Right cardiac atrium (tissue), 5 donors: ENCODE measurements at regions not wholly inside any gene's neighbourhood (a gene's known extent, or its start where the extent isn't known, plus 50 kb on each side); places are given as distances from the start of the nearest gene placed in this dataset.
A peak's percentile ranks its signal among the peaks of the same experiment; 100 is the strongest.

Experiments used
- ATAC-seq, 2 donors: fragments of 200-7000 bp; cut with Tn5 transposase; one replicate each; pipeline versions ENCODE4 v1.8.0 to v1.9.1; 2020; ENCODE audit warnings: moderate library complexity in 2 of 2, mild to moderate bottlenecking in 1 of 2
- DNase-seq, 3 donors: peaks; one replicate each; pipeline ENCODE4 v3.0.0-alpha.2; 2020
- H3K27ac ChIP-seq: one replicate; pipeline ENCODE4 v1.5.1; 2013; ENCODE audit warnings: mild to moderate bottlenecking, low read length, control low read depth, moderate library complexity
- H3K27me3 ChIP-seq: one replicate; pipeline ENCODE4 v1.6.1; 2013; ENCODE audit not compliant: control insufficient read depth, insufficient read depth
- H3K4me1 ChIP-seq: one replicate; pipeline ENCODE4 v1.6.1; 2013; ENCODE audit warnings: low read length; ENCODE audit not compliant: control insufficient read depth, insufficient read depth
- H3K4me3 ChIP-seq: one replicate; pipeline ENCODE4 v1.5.1; 2013; ENCODE audit warnings: low read length, control low read depth
- H3K9me3 ChIP-seq: one replicate; pipeline ENCODE4 v1.6.1; 2013; ENCODE audit warnings: low read length; ENCODE audit not compliant: control insufficient read depth
- WGBS: extraction: QIAGEN DNeasy Blood & Tissue Kit; methylation state at CpG from one replicate; pipeline ENCODE4 v1.1.7; 2013; 5-methylcytosine and 5-hydroxymethylcytosine counted together
- intact Hi-C, 4 donors: fragments of 100-400 bp; cut with DNase I; formaldehyde crosslinking; loops; one replicate each; pipeline versions ENCODE4 v1.11.0 to v1.14.0; 2022 to 2023
- donor health status: healthy with polysubstance abuse.
- donor health status: DM: no; HTN: yes; CAD: no.
- donor health status: DM: no; HTN: no; CAD: no.
- donor health status: DM: no; HTN: yes; CAD: no; lungs with severe emphysema.
- donor health status: DM: yes; HTN: yes; CAD: no.

- DNase-seq (peak; percentile 47 to 82 (median 76)), ATAC-seq (peak; percentile 70 to 77)
- H3K4me3 ChIP-seq, result no peak overlapping the region
- intact Hi-C loops, result loop anchor here in 3 of 4 donors (5.0 kb wide), 1 partner anchor 104 kb away; the partner anchor contains the start of gene ALK (in 3 of the 3)
- H3K27ac ChIP-seq, result no peak overlapping the region
- H3K9me3 ChIP-seq, result no peaks in the 10 kb centered on the region
- WGBS, result 40% methylated on average over 23 of the region's 23 CpGs
- H3K27me3 ChIP-seq, result peaks cover 2% of the 10 kb centered on the region
- H3K4me1 ChIP-seq, result no peaks in the 10 kb centered on the region
Measured at GRCh38 chr2:30026091-30027055, 105.0 kb upstream of the ALK start.

- intact Hi-C loops, result loop anchor here in 3 of 4 donors (5.0 kb wide), 1 partner anchor 108 kb away; the partner anchor contains the start of gene ALK (in 3 of the 3)
- Histone ChIP-seq H3K9me3 (no peaks in the 10 kb centered on the region), H3K27ac (no peak overlapping the region), H3K4me3 (no peak overlapping the region), H3K27me3 (peaks cover 2% of the 10 kb centered on the region), H3K4me1 (no peaks in the 10 kb centered on the region)
- no peak for DNase-seq
- WGBS, result 66% methylated on average over 1 of the region's 1 CpG
- no peak for ATAC-seq
Measured at GRCh38 chr2:30029804-30030203, 108.4 kb upstream of the ALK start.

DNA sequence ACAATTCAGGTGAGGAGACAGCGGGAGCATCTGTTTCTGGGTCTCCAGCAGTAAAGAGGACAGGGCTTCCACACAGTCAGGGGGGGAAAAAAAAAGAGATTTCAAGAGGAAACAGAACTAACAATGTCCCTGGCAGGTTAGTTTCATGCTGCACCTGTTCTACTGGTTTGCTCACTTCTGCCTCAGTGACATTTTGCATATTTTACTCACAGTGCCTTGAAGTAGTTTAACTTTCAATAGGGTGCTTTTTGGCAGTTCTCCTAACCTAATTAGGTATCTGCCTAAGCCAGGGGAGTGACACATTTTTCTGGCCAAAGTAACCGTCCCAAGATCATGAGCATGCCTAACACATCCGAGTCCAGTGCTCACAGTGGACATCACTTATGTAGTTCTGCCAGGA, 109.0 kb upstream of the ALK start:
- 66% methylated on average over 3 of the region's 3 CpGs for WGBS
- ATAC-seq (no peak), DNase-seq (no peak)
- peaks cover 2% of the 10 kb centered on the region for H3K27me3 ChIP-seq
- H3K4me3 ChIP-seq, result no peak overlapping the region
- no peaks in the 10 kb centered on the region for H3K4me1 ChIP-seq
- intact Hi-C loops, result no loop called here
- H3K27ac ChIP-seq, result no peak overlapping the region
- H3K9me3 ChIP-seq, result no peaks in the 10 kb centered on the region

- DNase-seq, result no peak
- no peak for ATAC-seq
- Histone ChIP-seq H3K27me3 (peaks cover 2% of the 10 kb centered on the region), H3K4me1 (no peaks in the 10 kb centered on the region), H3K27ac (no peak overlapping the region), H3K4me3 (no peak overlapping the region), H3K9me3 (no peaks in the 10 kb centered on the region)
- intact Hi-C loops, result no loop called here
- WGBS, result 44% methylated on average over 5 of the region's 5 CpGs
Measured at GRCh38 chr2:30031184-30031583, 109.8 kb upstream of the ALK start.

DNA sequence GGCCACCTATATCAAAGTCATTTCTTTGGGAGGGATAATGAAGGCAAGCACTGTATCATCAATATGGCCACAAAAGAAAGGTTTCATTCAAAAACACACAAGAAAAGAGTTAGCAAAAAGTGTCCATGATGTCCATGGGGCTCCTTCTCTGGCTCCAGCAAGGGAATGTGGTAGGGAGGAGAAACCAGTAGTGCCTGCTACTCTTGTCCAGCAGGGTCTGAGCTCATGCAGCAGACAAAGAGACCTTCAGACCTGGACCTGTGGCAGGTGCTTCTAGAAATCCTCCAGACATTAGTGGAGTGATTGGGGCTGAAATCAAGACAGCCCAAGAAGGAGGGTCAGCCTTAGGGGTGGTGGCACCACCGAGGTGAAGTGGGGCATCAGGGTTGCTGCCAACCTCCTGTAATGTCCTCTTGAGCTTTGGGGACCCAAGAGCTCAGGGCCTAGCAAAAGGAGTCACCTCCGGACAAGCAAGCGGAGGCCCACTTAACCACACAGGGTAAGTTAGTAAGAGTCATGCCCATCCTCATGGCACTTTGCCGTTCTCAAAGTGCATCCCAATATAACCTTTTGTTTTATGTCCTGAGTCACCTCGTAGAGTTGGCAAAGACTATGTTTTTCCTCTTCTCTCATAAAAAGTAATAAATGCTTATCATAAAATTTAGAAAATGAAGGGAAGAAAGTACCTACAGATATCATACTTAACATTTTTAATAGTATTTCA, 112.6 kb upstream of the YPEL5 start:
- intact Hi-C loops, result no loop called here
- Histone ChIP-seq H3K4me1 (no peaks in the 10 kb centered on the region), H3K27ac (no peak overlapping the region), H3K4me3 (no peak overlapping the region), H3K9me3 (no peaks in the 10 kb centered on the region), H3K27me3 (peaks cover 2% of the 10 kb centered on the region)
- ATAC-seq (no peak), DNase-seq (no peak)
- WGBS, result 84% methylated on average over 5 of the region's 5 CpGs

- H3K27ac ChIP-seq, result no peak overlapping the region
- no peaks in the 10 kb centered on the region for H3K9me3 ChIP-seq
- no peak for DNase-seq
- WGBS, result 89% methylated on average over 2 of the region's 2 CpGs
- no peaks in the 10 kb centered on the region for H3K27me3 ChIP-seq
- H3K4me3 ChIP-seq, result no peak overlapping the region
- H3K4me1 ChIP-seq, result no peaks in the 10 kb centered on the region
- intact Hi-C loops, result no loop called here
- no peak for ATAC-seq
Measured at GRCh38 chr2:30037016-30037415, 109.8 kb upstream of the YPEL5 start.

- no peak overlapping the region for H3K27ac ChIP-seq
- ATAC-seq (no peak), DNase-seq (no peak)
- intact Hi-C loops, result no loop called here
- no peak overlapping the region for H3K4me3 ChIP-seq
- no peaks in the 10 kb centered on the region for H3K27me3 ChIP-seq
- H3K4me1 ChIP-seq, result no peaks in the 10 kb centered on the region
- no peaks in the 10 kb centered on the region for H3K9me3 ChIP-seq
- 82% methylated on average over 3 of the region's 3 CpGs for WGBS
Measured at GRCh38 chr2:30038419-30038818, 108.4 kb upstream of the YPEL5 start.

DNA sequence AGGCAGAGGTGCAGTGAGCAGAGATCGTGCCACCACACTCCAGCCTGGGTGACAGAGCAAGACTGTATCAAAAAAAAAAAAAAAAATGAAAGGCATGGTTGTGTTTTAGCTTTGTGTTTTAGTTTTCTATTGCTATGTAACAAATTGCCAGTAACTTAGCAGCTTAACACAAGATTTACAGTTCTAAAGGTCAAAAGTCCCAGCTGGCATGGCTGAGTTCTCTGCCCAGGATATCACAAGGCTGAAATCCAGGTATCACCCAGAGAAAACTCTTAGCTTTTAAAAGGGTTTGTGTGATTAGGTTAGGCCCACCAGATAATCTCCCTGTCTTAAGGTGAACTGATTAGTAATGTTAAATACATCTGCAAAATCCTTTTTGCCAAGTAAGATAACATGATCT, 107.7 kb upstream of the YPEL5 start:
- ATAC-seq, result no peak
- H3K9me3 ChIP-seq, result no peaks in the 10 kb centered on the region
- 86% methylated on average over 1 of the region's 1 CpG for WGBS

DNA sequence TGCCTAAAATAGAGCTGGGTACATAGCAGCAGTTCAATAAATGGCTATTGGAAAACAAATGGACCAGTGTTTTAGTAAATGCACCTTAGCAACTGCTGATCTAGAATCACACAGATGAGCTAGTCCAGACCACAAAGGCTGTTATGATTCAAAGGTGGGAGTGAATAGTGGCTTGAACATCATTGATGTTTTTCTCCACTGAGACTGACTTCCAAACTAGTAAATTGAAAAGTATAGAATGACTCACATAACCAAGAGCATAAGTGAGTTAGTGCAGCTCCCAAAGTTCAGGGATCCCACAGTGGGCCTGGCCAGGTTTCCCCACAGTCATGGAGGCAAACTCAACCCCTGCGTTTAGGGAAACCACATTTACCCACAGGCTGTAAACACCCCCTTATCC, 106.7 kb upstream of the YPEL5 start:
- no peaks in the 10 kb centered on the region for H3K4me1 ChIP-seq
- no peak overlapping the region for H3K4me3 ChIP-seq
- DNase-seq (no peak), ATAC-seq (no peak)
- intact Hi-C loops, result no loop called here
- 87% methylated on average over 1 of the region's 1 CpG for WGBS
- no peaks in the 10 kb centered on the region for H3K9me3 ChIP-seq
- H3K27ac ChIP-seq, result no peak overlapping the region
- no peaks in the 10 kb centered on the region for H3K27me3 ChIP-seq

More for the DNA sequence above, 107.7 kb upstream of the YPEL5 start:
- Histone ChIP-seq H3K27me3 (no peaks in the 10 kb centered on the region), H3K4me3 (no peak overlapping the region), H3K4me1 (no peaks in the 10 kb centered on the region), H3K27ac (no peak overlapping the region)
- no peak for DNase-seq
- intact Hi-C loops, result no loop called here

DNA sequence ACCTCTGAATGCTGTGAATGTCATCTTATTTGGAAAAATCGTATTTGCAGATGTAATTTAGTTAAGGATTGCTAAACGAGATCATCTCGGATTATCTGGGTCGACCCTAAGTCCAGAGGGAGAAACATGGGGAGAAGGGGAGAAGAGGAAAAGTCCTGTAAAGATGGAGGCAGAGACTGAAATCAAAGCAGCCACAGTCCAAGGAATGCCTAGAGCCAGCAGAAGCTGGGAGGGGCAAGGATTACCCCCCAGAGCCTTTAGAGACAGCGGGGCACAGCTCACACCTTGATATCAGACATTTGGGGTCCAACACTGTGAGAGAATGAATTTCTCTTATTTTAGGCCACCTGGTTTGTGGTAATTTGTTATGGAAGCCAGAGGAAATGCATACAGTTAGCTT, 104.9 kb upstream of the YPEL5 start:
- 74% methylated on average over 5 of the region's 5 CpGs for WGBS
- Histone ChIP-seq H3K4me3 (no peak overlapping the region), H3K27me3 (no peaks in the 10 kb centered on the region), H3K27ac (no peak overlapping the region), H3K4me1 (no peaks in the 10 kb centered on the region), H3K9me3 (no peaks in the 10 kb centered on the region)
- intact Hi-C loops, result no loop called here
- DNase-seq, result no peak
- ATAC-seq, result no peak

- Histone ChIP-seq H3K4me1 (no peaks in the 10 kb centered on the region), H3K27me3 (no peaks in the 10 kb centered on the region), H3K9me3 (no peaks in the 10 kb centered on the region), H3K27ac (no peak overlapping the region), H3K4me3 (no peak overlapping the region)
- 79% methylated on average over 2 of the region's 2 CpGs for WGBS
- DNase-seq, result no peak
- ATAC-seq, result no peak
- intact Hi-C loops, result no loop called here
Measured at GRCh38 chr2:30046396-30046795, 100.4 kb upstream of the YPEL5 start.
